GM12875 (cell line): ENCODE measurements at regions not wholly inside any gene's neighbourhood (a gene's known extent, or its start where the extent isn't known, plus 50 kb on each side); places are given as distances from the start of the nearest gene placed in this dataset.

Experiments used
- H3K4me3 ChIP-seq: one replicate; pipeline ENCODE4 v1.5.1; 2011; ENCODE audit warnings: low read depth, low read length, control low read depth
- TF ChIP-seq, protein P1 (sequence below): IDR thresholded peaks from 2 replicates; pipeline ENCODE4 v1.5.1; 2011; ENCODE audit warnings: low read depth, mild to moderate bottlenecking, control low read depth, inconsistent platforms, low read length, moderate library complexity, borderline replicate concordance; ENCODE audit not compliant: insufficient read depth

- no peak overlapping the region for H3K4me3 ChIP-seq
- TF ChIP-seq, protein P1, sequence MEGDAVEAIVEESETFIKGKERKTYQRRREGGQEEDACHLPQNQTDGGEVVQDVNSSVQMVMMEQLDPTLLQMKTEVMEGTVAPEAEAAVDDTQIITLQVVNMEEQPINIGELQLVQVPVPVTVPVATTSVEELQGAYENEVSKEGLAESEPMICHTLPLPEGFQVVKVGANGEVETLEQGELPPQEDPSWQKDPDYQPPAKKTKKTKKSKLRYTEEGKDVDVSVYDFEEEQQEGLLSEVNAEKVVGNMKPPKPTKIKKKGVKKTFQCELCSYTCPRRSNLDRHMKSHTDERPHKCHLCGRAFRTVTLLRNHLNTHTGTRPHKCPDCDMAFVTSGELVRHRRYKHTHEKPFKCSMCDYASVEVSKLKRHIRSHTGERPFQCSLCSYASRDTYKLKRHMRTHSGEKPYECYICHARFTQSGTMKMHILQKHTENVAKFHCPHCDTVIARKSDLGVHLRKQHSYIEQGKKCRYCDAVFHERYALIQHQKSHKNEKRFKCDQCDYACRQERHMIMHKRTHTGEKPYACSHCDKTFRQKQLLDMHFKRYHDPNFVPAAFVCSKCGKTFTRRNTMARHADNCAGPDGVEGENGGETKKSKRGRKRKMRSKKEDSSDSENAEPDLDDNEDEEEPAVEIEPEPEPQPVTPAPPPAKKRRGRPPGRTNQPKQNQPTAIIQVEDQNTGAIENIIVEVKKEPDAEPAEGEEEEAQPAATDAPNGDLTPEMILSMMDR: no peak
Measured at GRCh38 chr16:77057161-77057774, 133.7 kb upstream of the MON1B start.

DNA sequence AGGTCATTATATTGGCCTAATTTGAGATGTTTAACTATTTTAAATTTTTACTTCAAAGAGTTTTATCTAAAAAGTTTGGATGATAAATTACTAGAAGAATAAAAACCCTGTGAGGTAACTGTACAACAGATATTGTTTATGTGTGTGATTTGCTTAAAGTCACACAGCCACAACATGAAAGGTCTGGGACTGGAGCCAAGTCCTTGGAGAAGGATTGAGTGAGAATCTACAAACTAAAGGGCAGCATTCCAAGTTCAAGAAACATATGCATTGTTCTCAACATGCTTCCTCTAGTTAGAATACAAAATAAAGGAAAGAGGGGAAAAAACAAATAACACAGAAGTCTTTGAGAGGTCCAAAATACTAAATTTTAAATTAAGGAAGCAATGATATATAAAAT lies 131.5 kb upstream of the MON1B start:
- H3K4me3 ChIP-seq: no peak overlapping the region
- TF ChIP-seq, protein P1: no peak

DNA sequence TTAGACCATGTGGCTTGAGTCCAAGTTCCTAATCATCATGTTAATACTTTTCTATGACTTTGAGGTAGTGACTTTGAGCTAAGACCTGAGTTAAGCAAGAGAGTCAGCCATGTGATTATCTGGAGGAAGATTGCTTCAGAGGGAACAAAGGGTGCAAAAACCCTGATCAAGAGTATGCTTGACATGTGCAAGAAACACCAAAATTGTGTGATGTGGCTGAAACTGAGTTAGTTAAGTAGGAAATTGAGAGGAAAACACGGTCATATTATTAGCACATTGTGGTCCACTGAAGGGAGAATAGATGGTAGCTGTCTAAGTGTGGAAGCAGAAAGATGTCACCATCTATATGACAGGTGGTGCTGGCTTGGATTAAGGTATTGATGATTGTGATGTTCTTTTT lies 130.4 kb upstream of the MON1B start:
- H3K4me3 ChIP-seq: no peak overlapping the region
- TF ChIP-seq, protein P1: no peak

DNA sequence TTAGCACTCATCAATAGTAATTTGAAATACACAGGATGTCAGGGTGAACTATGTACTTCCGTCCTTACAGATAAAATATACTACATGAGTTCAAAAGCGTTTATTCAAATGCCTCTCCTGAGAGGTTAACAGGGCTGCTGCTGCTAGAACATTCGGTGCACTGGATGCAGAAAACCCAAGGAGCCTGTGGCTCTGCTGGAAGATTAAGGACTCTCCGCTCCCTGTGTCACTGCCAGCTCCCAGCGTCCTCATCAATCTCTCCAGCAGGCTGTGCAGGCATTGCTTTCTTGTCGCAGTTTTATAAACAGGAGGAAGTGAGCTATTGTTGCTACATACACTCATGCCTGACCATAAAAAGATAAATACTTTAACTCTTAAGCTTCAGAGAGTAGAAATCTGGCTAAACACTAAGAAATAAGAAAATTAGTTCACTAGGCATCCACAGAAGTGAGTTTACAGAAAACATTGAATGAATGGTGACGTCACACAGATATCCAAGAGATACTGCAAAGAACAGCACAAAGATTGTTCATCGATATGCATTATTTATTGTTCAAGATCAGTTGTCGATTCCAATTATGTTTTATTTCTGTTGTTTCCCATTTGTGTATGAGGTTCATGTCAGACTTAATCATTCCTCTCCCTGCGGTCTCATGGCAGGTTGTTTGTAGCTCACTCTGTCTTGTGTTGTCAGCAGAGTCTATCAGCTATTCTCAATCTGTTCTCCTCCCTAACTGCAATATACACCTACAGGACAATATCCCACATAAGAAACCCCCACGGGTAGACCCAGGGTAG lies 127.9 kb upstream of the MON1B start:
- H3K4me3 ChIP-seq: no peak overlapping the region
- TF ChIP-seq, protein P1: no peak

- TF ChIP-seq, protein P1: no peak
- no peak overlapping the region for H3K4me3 ChIP-seq
Measured at GRCh38 chr16:77063676-77064016, 127.3 kb upstream of the MON1B start.

GRCh38 chr16:77064037-77064436 lies 127.0 kb upstream of the MON1B start:
- no peak overlapping the region for H3K4me3 ChIP-seq
- TF ChIP-seq, protein P1: no peak
